ELR (cell line): ENCODE measurements at regions not wholly inside any gene's neighbourhood (a gene's known extent, or its start where the extent isn't known, plus 50 kb on each side); places are given as distances from the start of the nearest gene placed in this dataset.
"Not testable (repeated sequence)": the region's sequence is repeated elsewhere in the genome, so short reads cannot be mapped to it uniquely, and the experiment has no call there.

ENCODE experiments used
- DNase-seq: peaks from one replicate; pipeline ENCODE4 v3.0.0-alpha.2; 2015; ENCODE audit warnings: low read depth

DNA sequence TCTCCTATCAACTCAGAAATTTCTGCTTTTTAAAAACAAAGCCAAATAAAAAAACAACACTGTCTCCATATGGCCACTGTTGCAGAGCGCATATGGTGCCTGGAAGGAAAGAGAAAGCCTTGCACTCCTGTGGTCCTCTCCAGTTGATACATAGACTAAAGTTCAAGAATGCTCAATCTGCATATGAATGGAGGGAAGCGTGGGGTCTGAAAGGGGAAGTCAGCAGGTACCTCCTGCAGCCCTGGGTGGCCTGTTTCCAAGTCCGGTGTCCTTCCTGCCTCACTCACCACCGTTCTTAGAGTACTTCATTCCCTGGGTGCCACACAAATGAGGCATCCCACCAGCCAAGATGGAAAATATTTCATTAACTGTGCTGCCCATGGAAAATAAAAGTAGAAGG lies 138.3 kb upstream of the PALS2 start:
- no peak for DNase-seq

DNA sequence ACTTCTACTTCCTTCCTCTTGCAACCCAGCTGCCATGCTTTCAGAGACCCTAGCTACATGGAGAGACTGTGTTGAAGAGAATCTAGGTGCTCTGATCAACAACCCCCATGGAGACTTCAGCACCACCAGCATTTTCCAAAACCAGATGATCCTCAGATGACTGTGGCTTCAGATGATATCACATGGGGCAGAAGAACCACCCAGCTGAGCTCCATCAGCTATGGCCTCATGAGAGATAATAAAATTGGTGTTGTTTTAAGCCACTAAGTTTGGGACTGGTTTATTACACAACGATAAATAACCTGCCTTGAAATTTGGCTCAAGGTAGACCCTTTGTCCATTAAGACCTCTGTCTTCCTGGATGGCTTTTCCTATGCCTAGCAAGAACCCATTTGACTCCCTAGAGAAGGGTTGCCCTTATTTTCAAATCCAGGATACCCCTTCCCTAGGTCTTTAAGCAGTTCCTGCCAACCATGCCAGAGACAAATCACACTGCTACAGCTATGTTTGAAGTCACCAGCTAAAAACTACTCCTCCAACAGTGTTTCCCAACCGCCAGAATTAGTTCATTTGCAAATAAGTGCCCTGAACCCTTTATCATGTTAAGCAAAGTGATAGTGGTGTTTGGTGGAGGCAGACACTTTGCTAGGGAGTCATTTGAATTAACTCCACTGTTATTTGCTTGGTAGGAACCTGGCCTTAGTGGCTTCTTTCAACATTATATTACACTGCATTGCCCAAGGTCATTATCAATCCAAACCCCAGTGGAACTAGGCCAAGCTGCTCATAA lies 136.9 kb upstream of the PALS2 start:
- no peak for DNase-seq

DNA sequence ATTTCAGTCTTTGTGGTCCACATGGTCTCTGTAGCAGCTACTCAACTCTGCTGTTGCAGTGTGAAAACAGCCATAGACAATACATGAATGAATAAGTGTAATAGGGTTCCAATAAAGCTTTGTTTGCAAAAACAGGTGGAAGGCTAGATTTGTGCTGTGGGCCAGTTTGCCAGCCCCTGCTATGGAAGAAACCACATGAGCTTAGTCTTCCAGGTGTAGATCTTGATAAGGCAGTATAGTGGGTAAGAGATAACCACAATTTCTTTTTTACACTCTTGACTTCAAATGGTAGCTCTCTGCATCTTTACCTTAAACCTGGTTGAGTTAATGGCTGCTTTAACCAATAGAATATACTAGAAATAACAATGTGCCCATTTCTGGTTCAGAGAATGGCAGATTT lies 135.0 kb upstream of the PALS2 start:
- no peak for DNase-seq

DNA sequence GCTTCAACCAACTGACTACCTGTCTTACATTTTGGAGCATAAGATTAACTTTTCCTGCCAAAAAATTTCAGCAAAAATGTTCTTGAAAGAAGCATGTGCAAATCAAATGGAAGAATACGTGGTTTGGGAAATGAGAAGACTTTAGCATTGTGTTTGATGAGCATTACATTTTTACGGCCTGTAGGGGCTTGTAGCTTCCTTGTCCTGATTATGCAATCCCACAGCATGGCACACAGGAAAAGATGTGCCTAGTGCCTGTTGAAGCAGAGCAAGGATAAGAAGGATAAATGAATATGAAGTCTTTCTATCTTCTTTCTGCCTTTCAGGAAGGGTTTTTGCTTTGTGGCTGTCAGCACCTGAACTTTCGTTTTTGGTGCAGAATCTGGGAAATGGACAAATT lies 134.1 kb upstream of the PALS2 start:
- peak; percentile 5 for DNase-seq

DNA sequence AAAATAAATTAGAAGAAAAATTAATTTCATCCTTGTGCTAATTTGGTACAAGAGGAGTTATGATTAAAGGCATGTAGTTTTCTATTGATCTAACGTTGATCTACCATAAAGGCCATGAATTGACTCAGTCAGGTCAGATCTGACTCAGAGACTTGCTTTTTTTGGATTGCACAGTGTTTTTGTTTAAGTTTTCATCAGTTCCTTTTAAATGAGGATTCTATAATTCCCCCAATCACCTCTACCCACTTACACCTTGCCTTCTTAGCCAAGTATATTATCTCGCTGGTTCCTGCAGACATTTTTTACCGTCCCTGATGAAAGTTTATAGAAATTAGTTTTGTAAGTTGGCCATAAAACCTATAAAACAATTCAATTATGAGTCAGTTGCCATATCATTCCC lies 132.4 kb upstream of the PALS2 start:
- peak; percentile 21 for DNase-seq

DNA sequence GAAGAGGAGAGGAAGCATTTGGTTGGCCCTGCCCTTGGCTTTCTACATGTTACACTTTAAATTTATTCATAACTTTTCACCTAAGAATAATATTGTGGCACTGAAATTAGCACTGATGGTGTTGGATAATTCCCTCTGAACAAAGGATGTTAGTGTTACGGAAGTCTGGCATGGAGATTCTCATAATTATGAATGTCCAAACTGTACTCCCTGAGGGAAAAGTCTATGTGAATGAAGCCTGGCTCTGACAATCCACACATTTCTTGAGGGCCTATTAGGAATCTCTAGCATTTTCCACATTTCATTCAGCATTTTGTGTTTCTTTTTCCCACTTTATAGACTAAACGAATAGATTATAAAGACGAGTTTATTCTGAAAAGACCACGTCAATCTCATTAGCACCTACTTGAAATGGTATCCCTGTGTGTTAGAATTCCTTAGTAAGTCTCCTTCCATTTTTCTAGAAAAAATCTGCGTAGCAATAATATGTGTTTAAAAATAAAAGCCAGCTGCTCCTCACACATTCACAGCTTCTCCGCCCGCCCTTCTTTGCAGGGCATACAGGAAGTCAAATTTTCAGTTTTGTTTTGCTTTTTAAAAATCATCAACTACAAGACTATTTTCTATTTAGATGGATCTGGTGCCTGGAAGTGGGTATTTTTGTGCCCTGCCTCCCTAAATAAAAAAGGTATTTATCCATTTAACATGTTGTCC lies 131.8 kb upstream of the PALS2 start:
- DNase-seq, result no peak

DNA sequence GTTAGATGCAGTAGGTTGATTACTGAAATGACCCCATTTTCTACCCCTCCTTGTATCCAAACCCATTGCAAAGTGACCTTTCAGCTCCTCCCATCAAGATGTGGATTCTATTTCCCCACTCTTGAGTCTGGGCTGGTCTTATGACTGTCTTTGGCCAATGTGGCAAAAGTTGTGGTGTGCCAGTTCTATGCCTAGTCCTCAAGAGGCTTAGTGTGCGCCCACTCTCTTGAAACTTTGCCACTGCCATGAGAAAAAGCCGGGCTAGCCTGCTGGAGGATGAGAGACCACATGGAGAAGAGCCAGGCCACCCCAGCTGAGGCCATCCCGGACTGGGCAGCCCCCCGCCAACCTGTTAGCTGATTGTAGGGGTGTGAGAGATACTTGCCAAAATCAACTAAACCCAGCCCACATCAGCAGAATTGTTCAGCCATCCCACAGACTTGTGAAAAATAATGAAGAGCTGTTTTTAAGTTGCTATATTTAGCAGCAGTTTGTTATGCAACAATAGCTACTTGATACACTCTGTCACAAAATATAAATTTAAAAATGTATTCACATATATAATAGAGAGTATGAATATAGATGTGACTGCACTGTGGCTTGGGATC lies 131.0 kb upstream of the PALS2 start:
- DNase-seq, result no peak

DNA sequence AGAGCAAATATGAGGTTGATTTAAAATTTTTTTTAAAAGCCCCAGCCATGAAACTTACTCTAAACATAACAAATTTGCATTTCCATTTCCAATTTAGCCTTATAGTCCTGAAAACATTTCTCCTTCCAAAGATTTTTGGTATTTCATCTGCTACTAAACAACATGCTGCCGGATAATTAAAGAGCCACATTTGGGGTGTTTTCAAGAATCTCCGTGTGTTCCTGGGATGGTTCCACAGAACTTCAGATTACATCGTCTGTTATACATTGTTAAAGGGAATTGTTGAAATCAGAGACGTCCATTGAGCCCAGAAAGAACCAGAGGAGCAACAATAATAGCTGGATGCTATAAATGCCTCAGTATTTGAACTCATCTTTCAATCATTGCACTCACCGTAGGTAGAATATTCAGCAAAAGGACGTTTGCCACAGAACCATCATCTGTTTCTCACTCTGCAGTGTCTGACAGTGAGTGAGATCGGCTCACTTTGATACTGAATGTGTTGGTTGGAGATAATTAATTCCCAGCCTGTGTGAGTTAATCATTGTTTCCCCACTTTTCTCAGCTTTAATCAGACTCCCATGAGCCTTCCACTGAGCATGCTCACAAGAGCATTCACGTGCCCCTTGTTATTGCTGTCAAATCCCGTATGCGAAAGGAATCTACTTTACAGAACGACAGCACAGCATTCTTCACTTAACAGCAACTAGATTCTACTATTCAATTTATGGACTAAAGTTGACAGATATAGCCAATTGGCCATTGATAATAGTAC lies 128.4 kb upstream of the PALS2 start:
- no peak for DNase-seq

DNA sequence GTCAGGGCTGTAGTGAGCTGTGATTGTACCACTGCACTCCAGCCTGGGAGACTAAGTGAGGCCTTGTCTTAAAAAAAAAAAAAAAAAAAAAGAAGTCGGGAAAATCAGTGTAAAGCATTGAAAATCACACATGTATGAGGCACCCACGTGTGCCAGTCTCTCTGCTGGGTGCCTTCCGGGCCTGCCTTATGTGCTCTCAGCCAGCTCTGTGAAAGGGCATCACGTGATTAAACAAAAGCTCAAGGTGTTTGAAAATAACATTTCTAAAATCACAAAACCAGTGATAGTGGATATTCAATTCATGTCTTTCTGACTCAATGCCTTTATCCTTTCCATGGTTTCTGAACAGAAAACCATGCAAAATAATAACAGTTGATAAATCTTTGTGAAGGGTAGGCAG lies 125.2 kb upstream of the PALS2 start:
- no peak for DNase-seq

DNA sequence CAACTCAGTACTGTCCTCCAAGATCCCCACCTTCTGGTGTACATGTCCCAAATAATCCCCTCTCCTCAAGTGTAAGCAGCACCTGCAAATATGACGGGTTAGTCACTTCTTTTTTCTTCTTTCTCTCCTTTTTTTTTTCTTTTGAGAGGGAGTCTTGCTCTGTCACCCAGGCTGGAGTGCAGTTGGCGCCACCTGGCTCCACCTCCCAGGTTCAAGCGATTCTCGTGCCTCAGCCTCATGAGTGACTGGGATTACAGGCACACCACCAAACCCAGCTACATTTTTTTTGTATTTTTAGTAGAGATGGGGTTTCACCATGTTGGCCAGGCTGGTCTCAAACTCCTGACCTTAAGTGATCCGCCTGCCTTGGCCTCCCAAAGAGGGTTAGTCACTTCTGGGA lies 123.8 kb upstream of the PALS2 start:
- DNase-seq, result not testable (repeated sequence)

DNA sequence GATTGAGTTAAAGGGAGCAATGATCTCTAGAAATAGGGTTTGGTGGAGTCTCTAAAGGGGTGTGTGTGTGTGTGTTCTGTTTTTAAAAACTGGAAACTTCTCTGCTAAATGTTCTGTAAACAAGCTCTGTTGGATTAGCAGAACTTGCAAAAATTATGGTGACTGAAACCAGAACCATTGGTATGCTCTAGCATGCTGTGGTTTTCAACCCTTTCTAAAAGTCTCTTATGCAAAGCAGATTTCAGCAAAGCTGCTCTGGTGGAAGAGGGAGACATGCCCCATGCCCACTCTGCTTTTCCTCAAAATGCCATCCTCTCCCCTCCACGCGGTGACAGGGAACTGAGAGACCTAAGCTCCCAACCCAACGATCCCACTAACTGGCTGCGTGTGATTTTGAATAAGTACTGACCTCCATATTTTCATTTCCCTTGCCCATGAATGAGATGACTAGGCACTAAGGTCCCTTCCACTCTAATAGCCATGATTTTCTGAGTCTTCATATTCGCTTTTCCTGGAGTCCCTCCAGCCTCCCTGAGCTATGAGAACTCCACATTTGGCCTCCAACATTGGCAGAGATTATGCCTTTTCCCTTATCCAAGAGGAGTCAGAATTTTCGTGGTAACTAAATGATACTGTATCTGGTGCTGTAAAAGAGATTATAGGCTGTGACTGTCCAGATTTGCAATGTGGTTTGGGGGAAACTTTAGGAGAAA lies 117.3 kb upstream of the PALS2 start:
- no peak for DNase-seq

DNA sequence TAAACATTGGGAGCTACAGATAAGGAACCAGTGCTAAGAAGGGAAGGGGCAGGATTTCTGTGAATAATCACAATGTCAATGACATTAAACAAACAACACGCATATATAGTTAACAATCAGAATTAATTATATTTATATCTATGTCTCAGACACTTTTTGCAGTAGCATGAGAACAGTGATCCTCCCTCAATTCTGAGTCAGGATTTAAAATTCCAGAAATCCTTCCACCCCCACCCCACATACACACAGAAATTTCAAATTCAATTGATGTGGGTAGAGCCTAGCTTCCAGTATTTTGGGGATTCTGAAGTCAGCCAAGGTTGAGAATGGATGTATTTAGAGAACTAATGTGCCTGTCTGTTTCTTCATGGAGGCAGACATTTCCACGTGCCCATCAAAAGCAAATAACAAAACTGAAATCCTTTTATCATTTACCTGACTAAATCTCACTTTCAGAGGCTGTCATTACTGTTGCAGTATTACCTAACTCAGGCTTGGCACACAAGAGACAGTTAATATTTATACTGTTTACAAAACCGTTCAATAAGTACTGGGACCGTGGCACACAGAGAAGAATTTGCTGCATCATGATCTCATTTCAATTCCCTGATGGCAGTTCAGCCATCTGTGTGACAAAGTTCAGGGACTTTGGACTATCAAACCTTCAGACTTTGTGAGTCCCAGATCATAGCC lies 116.6 kb upstream of the PALS2 start:
- DNase-seq, result no peak

DNA sequence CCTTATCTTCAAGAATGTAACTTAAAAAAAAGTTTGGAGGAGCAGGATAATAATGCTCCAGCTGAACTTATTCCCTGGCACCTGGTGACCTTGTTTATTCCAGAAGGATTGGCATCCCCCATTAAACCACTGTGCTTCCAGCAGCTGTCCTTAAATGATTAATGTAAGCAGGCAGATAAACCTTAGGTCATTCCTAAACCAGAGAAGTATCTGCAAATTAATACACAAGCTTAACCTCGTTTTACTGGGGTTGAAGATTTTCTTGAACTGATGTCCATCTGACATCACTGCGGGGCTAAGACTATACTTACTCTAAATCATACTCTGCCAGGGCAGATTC lies 116.1 kb upstream of the PALS2 start:
- DNase-seq, result no peak

DNA sequence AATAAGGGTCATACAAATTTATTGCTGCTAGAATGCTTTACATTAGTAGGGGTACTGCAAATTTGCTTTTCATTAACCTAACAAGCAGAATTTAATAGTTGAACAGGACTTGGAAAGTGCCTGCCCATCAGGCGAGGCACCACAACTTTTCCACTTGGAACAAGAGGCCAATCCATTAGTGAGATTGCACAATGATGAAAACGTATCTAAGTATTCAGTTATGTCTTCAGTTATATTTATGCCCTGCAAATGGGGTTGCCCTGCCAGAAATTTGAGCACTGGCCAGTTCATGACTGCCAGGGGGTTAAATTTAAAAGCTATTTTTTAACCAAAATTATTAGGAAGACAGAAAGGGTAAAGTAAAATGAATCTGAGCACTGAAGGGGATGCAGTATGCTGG lies 111.1 kb upstream of the PALS2 start:
- DNase-seq, result no peak

DNA sequence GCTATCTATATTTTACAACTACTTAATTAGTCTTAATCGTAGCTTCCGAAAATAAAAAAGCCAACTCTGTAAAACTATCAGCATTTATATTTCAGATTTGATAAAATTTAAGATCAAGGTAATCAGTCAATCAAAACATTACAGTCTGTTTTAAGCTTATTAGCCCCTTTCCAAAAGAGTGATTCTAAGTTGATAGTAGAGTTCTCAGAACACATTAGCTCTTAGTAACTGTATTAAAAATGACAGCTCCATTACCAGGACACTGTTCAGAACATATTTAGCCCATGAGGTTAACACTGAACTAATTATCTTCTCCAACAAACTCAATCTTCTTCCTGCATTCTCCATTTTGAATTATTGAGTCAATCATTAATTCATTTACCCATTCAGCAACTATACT lies 110.3 kb upstream of the PALS2 start:
- no peak for DNase-seq

DNA sequence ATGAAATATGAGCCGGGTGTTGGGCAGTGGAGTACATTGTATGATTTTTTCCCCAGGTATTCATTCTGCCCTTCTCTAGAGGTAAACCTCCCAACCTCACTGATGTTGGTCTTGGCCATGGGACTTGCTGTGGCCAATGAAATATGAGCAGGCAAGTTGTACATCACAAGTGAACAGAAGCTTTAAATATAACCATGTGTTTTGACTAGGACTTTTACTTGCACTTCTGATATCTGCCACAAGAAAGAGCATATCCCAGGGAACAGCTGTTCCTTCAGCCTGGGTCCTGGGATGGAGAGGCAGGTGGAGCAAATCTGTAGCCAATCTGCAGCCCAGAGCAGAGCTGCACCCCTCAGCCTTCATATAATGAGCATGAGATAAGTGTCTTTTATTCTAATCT lies 109.8 kb upstream of the PALS2 start:
- no peak for DNase-seq

DNA sequence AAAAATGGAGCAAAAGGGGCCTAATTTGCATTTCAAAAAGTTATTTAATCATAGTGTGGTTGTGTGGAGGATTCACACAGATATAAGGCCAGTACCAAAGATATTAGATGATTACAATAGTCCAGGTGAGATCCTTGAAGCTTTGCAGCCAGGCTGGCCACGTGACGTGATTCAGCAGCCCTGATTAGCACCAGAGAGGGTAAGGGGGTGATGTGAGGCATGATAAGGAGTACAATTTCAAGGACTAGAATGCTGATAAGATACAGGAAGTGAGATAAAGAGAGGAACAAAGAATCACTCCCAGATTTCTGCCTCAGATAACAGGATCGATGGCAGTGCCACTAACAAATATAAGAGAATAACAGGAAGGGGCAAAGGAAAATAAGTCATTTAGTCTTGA lies 108.4 kb upstream of the PALS2 start:
- DNase-seq, result no peak

DNA sequence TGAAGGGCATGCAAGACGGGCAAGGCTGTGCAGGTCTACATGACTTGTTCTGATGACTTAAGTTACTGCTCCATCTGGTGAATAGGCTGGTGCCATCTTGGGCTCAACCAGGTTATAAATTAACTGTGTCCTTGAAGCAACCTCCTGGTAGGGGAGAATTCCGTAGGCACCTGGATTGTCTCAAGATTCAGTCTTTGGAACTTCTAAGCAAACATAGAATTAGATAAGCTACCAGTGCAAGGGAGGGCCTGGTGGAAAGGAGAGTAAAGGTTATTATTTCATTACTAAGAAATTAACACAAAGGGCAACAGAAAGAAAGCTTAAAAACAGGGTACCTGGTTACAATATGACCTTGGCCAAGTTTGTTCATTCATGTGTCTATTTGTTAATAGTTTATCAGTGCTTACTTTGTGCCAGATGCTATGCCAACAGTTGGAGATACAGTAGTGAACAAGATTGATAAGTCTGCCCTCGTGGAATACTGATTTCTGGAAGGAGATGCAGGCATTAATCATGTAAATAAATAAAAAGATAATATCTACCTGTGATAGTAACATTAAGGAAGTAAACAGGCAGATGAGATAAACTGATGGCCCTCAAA lies 107.0 kb upstream of the PALS2 start:
- no peak for DNase-seq

DNA sequence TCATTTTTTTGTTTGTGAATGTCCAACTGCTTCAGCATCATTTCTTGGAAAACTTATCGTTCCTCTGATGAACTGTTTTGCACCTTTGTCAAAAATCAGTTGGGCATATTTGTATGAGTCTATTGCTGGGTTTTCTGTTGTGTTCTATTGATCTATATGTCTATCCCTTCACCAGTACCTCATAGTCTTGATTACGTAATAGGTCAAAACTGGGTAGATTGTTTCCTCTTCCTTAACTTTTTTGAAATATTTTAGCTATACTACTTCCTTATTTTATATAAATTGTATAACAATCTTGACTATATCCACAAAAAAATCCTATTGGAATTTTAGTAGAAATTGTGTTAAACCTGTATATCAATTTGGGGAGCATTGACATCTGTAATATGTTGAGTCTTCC lies 104.1 kb upstream of the PALS2 start:
- no peak for DNase-seq

DNA sequence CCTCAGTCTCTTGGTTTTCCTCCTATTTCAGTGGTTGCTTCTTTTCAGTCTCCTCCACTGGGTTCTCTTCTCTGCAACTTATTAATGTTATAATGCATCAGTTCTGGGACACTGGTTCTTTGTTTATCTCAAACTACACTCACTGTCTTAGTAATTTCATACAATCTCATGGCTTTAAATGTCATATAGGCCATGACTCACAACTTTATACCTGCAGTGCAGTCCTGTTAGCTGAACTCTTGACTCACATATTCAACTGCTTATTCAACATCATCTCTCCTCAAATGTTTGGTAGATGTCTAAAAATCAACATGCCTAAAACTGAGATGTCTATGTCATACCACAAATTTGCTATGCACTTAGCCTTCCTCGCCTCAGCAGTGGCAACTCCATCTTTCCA lies 101.2 kb upstream of the PALS2 start:
- DNase-seq, result peak; percentile 41
